ENCODE measurements at regions not wholly inside any gene's neighbourhood (a gene's known extent, or its start where the extent isn't known, plus 50 kb on each side); places are given as distances from the start of the nearest gene placed in this dataset.

DNA sequence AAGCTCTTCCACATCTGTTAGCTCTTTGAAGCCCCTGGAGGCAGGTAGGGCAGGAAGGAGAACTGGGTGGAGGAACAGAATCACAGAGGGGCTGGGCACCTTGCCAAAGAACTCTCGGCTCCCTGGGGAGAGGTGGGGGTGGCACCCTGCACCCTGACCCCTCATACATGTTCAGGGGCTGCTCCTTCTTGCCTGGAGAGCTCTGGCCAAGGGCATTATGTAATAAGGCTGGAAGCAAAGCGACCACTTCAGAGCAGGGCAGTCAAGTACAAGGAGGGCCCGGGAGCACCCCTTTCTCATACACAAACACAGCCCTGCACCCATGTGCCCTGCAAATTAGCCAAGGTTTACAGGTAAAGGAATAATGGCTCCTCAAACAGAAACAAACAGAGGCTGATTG lies 351.9 kb upstream of the TSHZ3 start:
- TF ChIP-seq, protein P1, sequence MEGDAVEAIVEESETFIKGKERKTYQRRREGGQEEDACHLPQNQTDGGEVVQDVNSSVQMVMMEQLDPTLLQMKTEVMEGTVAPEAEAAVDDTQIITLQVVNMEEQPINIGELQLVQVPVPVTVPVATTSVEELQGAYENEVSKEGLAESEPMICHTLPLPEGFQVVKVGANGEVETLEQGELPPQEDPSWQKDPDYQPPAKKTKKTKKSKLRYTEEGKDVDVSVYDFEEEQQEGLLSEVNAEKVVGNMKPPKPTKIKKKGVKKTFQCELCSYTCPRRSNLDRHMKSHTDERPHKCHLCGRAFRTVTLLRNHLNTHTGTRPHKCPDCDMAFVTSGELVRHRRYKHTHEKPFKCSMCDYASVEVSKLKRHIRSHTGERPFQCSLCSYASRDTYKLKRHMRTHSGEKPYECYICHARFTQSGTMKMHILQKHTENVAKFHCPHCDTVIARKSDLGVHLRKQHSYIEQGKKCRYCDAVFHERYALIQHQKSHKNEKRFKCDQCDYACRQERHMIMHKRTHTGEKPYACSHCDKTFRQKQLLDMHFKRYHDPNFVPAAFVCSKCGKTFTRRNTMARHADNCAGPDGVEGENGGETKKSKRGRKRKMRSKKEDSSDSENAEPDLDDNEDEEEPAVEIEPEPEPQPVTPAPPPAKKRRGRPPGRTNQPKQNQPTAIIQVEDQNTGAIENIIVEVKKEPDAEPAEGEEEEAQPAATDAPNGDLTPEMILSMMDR (conservative IDR thresholded peaks at IDR 0.05): no peak
- TF ChIP-seq ZFX (IDR thresholded peaks at IDR 0.05): no peak

Data from C4-2B (cell line).